ENCODE measurements at regions not wholly inside any gene's neighbourhood (a gene's known extent, or its start where the extent isn't known, plus 50 kb on each side); places are given as distances from the start of the nearest gene placed in this dataset.

- no peak for TF ChIP-seq CTCF (IDR thresholded peaks at IDR 0.05)
- no peak for DNase-seq
- Mint-ChIP-seq H3K27ac (no peak overlapping the region), H3K27me3 (ENCODE audit: insufficient read depth) (no peaks in the 10 kb centered on the region), H3K36me3 (ENCODE audit: low read depth) (peaks cover 7% of the 10 kb centered on the region; the same call in 1 of the 2 replicates), H3K4me3 (no peak overlapping the region), H3K9me3 (no peaks in the 10 kb centered on the region), H3K4me1 (ENCODE audit: low read depth) (peaks cover 12% of the 10 kb centered on the region; the same call in 1 of the 2 replicates)
Observed at GRCh38 chr11:23755076-23755475, 741.8 kb upstream of the LUZP2 start.

GRCh38 chr11:23755769-23756168 is 741.1 kb upstream of the LUZP2 start:
- no peak overlapping the region for H3K27ac Mint-ChIP-seq
- no peak overlapping the region for H3K4me3 Mint-ChIP-seq
- no peak for DNase-seq
- H3K36me3 Mint-ChIP-seq (ENCODE audit: low read depth) = peaks cover 7% of the 10 kb centered on the region; the same call in 1 of the 2 replicates
- no peaks in the 10 kb centered on the region for H3K27me3 Mint-ChIP-seq (ENCODE audit: insufficient read depth)
- H3K9me3 Mint-ChIP-seq = no peaks in the 10 kb centered on the region
- peaks cover 13% of the 10 kb centered on the region; the same call in 1 of the 2 replicates for H3K4me1 Mint-ChIP-seq (ENCODE audit: low read depth)
- TF ChIP-seq CTCF (IDR thresholded peaks at IDR 0.05) = no peak

- TF ChIP-seq CTCF (IDR thresholded peaks at IDR 0.05) = no peak
- Mint-ChIP-seq H3K4me1 (ENCODE audit: low read depth) (peaks cover 20% of the 10 kb centered on the region; the same call in 1 of the 2 replicates), H3K9me3 (no peaks in the 10 kb centered on the region), H3K36me3 (ENCODE audit: low read depth) (peaks cover 7% of the 10 kb centered on the region; the same call in 1 of the 2 replicates), H3K27me3 (ENCODE audit: insufficient read depth) (no peaks in the 10 kb centered on the region; the same call in 1 of the 2 replicates), H3K27ac (no peak overlapping the region), H3K4me3 (no peak overlapping the region)
- DNase-seq = no peak
Observed at GRCh38 chr11:23759489-23759888, 737.4 kb upstream of the LUZP2 start.

GRCh38 chr11:23764286-23764685 is 732.6 kb upstream of the LUZP2 start:
- DNase-seq = no peak
- no peak for TF ChIP-seq CTCF (IDR thresholded peaks at IDR 0.05)
- Mint-ChIP-seq H3K36me3 (ENCODE audit: low read depth) (peaks cover 14% of the 10 kb centered on the region; the same call in 1 of the 2 replicates), H3K27ac (no peak overlapping the region), H3K4me3 (no peak overlapping the region), H3K9me3 (peaks cover 6% of the 10 kb centered on the region; the same call in 1 of the 2 replicates), H3K4me1 (ENCODE audit: low read depth) (peaks cover 30% of the 10 kb centered on the region), H3K27me3 (ENCODE audit: insufficient read depth) (no peaks in the 10 kb centered on the region; the same call in 1 of the 2 replicates)

GRCh38 chr11:23765682-23766252 is 731.1 kb upstream of the LUZP2 start:
- Mint-ChIP-seq H3K36me3 (ENCODE audit: low read depth) (peaks cover 19% of the 10 kb centered on the region; the same call in 1 of the 2 replicates), H3K9me3 (peaks cover 17% of the 10 kb centered on the region), H3K4me3 (no peak overlapping the region), H3K27ac (0 out of 2 replicates have a peak overlapping the region, but pooled peaks have one; percentile 31), H3K27me3 (ENCODE audit: insufficient read depth) (no peaks in the 10 kb centered on the region; the same call in 1 of the 2 replicates), H3K4me1 (ENCODE audit: low read depth) (peaks cover 25% of the 10 kb centered on the region)
- no peak for TF ChIP-seq CTCF (IDR thresholded peaks at IDR 0.05)
- peak; percentile 40 for DNase-seq

All from HFFc6 (cell line).